ENCODE measurements at regions not wholly inside any gene's neighbourhood (a gene's known extent, or its start where the extent isn't known, plus 50 kb on each side); places are given as distances from the start of the nearest gene placed in this dataset.
"Not testable (repeated sequence)": the region's sequence is repeated elsewhere in the genome, so short reads cannot be mapped to it uniquely, and the experiment has no call there.

- no peak for DNase-seq
Observed at GRCh38 chr14:27270716-27271115, 672.9 kb upstream of the NOVA1 start.

GRCh38 chr14:27278341-27278740, 680.5 kb upstream of the NOVA1 start:
- DNase-seq: no peak

GRCh38 chr14:27305441-27305945, 707.7 kb upstream of the NOVA1 start:
- no peak for DNase-seq

- DNase-seq: not testable (repeated sequence)
Observed at GRCh38 chr14:27312730-27313129, 714.9 kb upstream of the NOVA1 start.

- no peak for DNase-seq
Observed at GRCh38 chr14:27314231-27314630, 716.4 kb upstream of the NOVA1 start.

- no peak for DNase-seq
Observed at GRCh38 chr14:27315477-27315876, 717.6 kb upstream of the NOVA1 start.

- DNase-seq: no peak
Observed at GRCh38 chr14:27315947-27316346, 718.1 kb upstream of the NOVA1 start.

- DNase-seq: no peak
Observed at GRCh38 chr14:27318774-27319420, 721.1 kb upstream of the NOVA1 start.

GRCh38 chr14:27320261-27320660, 722.4 kb upstream of the NOVA1 start:
- DNase-seq: no peak

- DNase-seq: no peak
Observed at GRCh38 chr14:27327095-27327494, 729.3 kb upstream of the NOVA1 start.

GRCh38 chr14:27338012-27338411, 740.2 kb upstream of the NOVA1 start:
- DNase-seq: no peak

GRCh38 chr14:27363036-27363435, 765.2 kb upstream of the NOVA1 start:
- DNase-seq: not testable (repeated sequence)

GRCh38 chr14:27366596-27366995, 768.8 kb upstream of the NOVA1 start:
- no peak for DNase-seq

GRCh38 chr14:27367345-27367744, 769.5 kb upstream of the NOVA1 start:
- no peak for DNase-seq

GRCh38 chr14:27370074-27370473, 772.2 kb upstream of the NOVA1 start:
- no peak for DNase-seq

- DNase-seq: no peak
Observed at GRCh38 chr14:27370775-27371174, 772.9 kb upstream of the NOVA1 start.

GRCh38 chr14:27371209-27371608, 773.4 kb upstream of the NOVA1 start:
- DNase-seq: no peak

- DNase-seq: no peak
Observed at GRCh38 chr14:27371868-27372267, 774.0 kb upstream of the NOVA1 start.

- no peak for DNase-seq
Observed at GRCh38 chr14:27372771-27373170, 774.9 kb upstream of the NOVA1 start.

- DNase-seq: no peak
Observed at GRCh38 chr14:27384124-27384523, 786.3 kb upstream of the NOVA1 start.

- no peak for DNase-seq
Observed at GRCh38 chr14:27386391-27386790, 788.6 kb upstream of the NOVA1 start.

GRCh38 chr14:27387463-27387862, 789.6 kb upstream of the NOVA1 start:
- DNase-seq: no peak

- DNase-seq: no peak
Observed at GRCh38 chr14:27389402-27389801, 791.6 kb upstream of the NOVA1 start.

GRCh38 chr14:27390155-27390554, 792.3 kb upstream of the NOVA1 start:
- no peak for DNase-seq

GRCh38 chr14:27391331-27391730, 793.5 kb upstream of the NOVA1 start:
- DNase-seq: no peak
